ENCODE measurements at regions not wholly inside any gene's neighbourhood (a gene's known extent, or its start where the extent isn't known, plus 50 kb on each side); places are given as distances from the start of the nearest gene placed in this dataset.
"Not testable (repeated sequence)": the region's sequence is repeated elsewhere in the genome, so short reads cannot be mapped to it uniquely, and the experiment has no call there.

GRCh38 chr7:94111009-94111408, 106.9 kb upstream of the BET1 start:
- DNase-seq = no peak

DNA sequence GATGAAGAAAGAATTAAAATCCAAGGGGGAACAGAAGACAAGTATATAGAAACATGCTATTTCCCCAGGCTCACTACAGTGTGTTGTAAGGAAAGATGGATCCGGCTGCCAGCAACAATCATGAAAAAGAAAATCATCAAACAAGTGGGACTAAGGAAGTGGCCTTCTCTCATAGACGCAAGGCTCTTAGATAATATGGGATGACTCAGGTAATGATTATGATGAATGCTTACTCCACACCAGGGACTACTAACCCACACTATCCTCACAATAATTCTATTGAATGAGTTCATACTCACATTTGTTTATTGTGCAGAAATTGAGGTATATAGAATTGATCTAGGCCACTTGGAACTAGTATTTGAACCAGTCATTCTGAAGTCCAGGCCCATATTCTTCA, 111.2 kb upstream of the BET1 start:
- no peak for DNase-seq

- no peak for DNase-seq
Observed at GRCh38 chr7:94123136-94123535, 119.0 kb upstream of the BET1 start.

DNA sequence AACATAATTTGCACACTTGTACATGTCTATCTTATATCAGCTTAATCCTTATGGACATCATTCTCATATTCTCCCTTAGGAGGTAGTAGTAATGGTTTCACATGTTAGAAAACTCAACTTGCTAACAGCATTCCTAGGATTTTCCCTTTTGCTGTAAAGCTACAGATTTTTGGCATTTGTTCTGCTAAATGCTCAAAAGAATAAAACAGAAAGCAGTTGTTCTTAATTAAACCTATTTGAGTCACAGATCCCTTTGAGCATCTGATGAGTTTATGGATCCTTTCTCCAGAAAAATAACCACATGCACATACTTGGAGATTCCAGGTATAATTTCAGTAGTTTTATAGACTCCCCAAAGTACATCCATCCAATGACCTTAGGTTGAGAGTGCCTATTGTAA, 122.9 kb upstream of the BET1 start:
- DNase-seq = no peak

DNA sequence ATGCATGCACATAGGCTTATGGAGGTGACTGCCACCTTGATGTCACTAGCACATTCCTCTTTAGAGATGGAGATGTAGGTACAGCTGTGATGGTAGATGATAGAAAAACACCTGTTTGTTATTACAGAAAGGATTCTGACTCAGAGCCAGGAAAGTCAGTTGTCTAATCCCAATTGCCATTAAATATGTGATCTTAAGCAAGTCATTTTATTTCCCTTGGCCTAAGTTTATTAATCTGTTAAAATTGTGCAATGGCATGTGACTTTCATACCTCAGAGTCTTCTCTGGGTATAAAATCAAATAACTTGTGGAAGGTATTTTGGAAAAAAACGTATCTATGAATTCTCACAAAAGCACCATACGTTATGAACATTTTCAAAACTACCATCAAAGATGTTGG, 123.9 kb upstream of the BET1 start:
- no peak for DNase-seq

DNA sequence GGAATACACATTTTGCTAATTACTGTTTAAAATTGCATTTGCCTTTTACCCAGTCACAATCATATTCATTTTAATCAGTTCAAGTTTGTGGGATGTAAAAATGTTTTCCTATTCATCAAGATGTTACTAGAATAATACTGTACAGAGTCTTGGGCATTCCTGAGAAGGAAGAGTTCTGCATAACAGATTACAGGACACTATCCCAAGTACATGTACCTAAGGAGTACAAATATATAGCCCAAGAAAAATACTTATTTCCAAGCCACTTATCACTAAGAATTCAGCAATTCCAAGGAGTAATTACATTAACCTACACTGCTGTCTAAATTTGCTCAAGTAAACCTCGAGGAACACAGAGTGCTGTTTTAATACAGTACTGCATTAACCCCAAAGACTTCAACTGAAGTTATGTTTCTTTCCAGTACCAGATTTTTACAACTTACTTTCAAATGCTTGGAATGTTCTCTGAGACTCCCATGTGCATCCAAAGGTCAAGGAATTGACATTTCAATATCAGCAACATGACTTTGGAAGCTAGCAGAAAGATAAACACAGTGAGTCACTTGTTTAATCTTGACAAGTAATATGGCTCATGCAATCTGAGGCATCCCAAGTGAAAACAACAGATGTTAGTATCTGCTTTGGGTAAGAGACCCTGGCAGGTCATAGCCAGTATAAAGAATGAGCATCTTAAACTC, 125.4 kb upstream of the BET1 start:
- no peak for DNase-seq

GRCh38 chr7:94130716-94131115, 126.6 kb upstream of the BET1 start:
- no peak for DNase-seq

DNA sequence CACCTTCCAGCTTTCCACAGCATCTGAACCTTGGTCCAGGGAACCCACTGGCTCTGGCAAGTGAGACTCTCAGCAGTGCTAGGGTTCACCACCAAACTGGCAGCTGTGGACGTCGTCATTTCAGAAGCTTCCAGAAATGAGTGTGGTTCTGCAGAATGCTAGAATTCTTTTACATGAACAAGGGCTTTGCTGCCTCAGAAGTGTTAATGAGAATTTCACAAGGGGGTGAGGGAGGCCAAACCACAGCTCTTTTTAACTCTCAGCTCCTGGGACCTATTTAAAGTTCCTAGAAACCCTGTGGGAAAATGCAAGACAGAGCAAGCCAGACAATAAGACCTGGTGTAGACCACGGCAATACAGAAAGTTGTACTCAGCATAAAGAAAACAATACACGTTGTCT, 129.3 kb upstream of the BET1 start:
- no peak for DNase-seq

DNA sequence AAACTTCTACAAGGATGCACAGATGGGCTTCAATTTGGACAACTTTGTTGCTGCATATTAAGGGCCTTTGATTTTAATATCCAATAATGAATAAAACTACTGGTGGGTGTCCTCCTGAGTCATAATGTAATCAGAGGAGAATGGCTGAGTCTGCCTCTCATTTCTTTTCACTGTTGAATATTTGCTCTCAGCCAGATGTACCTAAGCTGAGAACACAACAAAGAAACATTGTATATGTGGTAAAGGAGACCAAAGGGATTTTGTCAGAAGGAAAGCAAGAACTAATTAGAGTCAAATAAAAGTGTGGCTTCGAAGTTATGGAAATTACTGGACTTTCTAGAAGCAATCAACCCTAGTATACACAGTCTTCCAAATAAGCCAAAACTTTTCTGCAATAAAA, 131.0 kb upstream of the BET1 start:
- DNase-seq = no peak

DNA sequence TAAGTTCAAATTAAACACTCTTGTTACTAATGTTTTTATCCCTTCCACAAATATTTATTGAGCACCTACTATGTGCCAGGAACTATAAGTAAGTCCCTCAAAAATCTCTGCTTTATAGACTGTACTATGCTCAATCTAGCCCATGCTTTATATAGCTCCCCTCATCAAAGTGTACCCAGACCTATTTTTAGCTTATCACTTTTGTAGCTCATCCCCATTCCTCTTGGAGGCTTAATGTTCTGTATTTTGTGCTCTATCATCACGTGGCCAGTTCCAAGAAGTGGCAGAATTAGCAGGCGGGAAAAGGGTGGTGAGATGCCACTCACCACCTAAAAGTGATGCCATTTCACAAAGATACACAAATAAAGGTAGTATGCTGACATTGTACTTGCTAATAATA, 138.1 kb upstream of the BET1 start:
- DNase-seq = no peak

DNA sequence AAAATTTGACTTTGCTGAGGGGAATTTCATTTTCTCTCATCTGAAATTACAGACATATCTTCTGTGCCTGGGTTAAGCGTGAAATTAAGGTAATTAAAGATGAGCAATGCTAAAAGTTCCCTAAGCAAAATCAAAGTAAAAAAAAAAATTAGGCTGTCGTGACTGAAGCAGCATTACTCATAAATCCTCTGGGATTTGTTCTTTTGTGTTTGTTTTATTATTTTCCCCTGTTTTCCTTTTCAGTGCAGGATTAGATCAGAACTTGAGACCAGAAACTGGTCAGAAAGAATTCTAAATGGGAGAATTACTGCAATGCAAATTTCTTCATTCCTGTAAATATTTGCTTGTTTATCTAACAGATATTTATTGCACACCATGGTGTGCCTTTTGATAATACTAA, 141.4 kb upstream of the BET1 start:
- no peak for DNase-seq

DNA sequence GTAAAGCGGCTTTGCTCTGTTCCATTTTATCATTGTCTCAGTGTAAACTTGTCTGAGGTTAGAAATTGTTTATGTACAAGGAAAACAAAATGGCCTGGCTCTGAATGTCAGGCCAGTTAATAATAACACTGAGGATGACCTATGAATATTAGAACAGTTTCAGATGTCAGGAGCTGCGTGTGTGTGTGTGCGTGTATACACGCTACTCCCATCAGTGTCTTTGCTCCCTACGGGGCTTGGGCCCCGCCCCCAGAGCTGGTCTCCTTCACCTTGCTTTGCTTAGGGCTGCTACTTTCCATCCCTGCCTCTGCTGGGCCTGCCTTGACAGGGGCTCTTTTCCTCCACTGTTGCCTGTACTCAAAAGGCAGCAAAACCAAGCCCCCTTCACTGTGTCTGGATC, 142.3 kb upstream of the BET1 start:
- DNase-seq = no peak

DNA sequence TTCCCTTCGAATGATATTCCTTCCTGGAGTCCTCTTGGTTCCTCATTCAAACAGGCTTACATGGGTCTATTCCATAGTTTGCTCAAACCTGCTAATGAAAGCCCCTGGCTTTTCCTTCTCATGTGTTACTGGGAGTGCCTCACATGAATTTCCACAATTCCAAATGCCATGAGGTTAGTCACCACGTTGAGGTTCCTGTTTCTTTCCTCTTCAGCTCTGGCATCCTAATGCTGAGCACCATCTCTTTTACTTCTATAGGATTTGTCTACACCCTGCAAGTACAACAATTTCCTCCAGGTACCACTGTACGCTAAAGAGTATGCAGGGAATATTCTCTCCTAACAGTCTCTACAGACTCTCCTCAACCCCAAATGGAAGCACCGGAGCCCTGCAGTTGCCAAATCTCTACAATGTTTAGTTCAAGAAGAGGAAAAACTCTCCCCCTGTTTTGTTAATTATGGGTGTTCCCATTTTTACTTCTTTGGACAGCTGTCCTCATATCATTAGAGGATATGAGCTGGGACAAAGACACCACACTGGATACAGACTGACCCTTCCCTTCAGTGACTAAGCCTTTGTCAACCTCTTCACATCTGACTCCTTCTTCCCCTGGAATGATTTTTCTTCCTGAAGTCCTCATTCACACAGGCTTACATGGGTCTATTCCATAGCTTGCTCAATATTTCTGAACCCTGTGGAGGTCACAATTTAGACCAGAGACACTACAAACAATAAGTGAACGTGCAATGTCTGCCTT, 145.8 kb upstream of the BET1 start:
- no peak for DNase-seq

DNA sequence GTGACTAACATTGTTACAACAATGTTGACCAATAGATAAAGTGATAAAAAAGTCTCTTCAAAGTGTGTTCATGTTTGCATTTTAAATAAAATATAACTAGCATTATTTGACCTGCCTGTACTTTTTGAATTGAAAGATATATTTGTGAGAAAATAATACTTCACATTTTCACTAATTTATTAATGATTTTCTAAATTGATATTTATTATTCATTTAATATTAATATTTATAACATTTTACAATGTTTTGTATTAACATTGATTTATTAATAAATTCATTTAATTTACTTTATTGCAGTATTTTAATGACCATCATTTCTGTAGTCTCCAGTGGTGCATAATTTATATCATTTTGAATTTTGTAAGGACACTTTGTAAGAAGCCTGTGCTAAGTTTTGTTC, 150.0 kb upstream of the BET1 start:
- DNase-seq = no peak

DNA sequence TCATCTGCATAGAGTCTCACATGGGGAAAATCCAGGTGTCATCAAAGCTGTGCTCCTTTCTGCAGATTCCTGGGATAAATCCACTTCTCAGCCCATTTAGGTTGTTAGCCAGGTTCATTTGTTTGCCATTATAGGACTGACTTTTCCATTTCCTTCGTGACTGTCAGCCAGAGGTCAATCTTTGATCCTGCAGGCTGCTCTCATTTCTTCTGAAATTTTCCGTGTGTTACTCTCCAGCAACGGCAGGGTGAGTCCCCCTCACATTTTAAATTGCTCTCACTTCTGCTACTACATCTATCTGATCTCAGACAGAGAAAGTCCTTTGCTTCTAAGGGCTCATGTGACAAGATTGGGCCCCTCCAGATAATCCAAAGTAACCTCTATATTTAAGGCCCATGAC, 150.7 kb upstream of the BET1 start:
- DNase-seq = no peak

- DNase-seq = not testable (repeated sequence)
Observed at GRCh38 chr7:94157659-94158306, 153.6 kb upstream of the BET1 start.

DNA sequence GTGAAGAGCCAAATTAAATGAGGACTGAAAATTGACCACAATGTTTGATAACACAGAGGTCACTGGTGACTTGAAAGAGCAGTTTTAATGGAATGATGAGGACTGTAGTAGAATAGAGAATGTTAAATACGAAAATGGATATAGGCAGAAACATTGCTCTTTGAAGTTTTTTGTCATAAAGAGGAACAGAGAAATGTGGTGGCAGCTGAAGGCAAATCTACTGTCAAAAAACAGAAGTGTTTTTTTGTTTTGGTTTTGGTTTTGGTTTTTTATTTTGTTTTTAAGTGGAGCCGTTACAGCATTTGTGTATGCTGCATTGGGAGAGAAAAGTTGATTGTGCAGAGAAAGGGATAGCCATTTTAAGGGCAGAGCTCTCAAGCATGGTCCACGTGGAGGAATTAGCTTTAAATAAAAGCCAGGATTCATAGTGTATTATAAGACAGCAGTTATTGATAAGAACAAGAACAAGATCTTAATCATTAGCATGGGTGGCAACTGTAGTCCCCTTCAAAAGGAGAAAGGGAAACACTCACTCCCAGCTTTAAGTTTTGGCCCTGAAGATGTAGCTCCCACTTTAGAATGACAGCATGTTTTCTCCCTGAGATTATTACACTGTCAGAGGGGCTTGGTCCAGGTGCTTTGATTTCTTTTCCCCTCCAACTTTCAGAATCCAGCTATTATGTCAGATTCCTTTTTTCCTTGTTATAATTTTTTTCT, 156.7 kb upstream of the BET1 start:
- no peak for DNase-seq

DNA sequence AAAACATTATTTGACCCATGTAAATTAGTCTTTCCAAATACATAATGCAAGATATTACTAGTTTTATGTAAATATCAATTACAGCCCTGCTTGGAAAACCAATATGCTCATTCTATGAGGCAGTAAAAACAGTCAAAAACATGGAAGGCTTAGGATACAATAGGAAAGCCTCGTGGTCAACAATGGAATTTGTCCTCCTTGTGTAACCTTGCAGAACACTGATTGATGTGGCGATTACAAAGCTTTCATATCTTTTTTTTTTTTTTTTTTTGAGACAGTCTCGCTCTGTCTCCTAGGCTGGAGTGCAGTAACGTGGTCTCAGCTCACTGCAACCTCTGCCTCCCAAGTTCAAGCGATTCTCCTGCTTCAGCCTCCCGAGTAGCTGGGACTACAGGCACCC, 157.3 kb upstream of the BET1 start:
- DNase-seq = no peak

GRCh38 chr7:94169682-94170081, 165.5 kb upstream of the BET1 start:
- DNase-seq = no peak

DNA sequence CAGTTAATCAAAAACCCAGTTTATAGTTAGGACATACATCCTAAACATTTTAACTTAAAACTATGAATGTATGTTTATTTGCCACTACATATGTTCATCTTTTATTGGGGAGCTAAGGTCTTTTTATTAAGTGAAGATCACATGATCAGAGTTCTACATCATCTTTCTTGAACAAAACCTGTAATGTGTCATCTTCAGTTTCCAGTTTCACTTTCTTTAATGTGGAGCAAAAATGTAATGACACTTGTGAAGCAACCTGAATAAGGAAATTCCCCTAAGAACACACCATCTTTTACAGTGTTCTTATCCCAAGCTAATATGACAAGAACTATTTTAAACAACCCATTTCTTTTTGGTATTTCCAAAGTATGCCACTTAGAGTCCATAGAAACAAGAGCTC, 166.7 kb upstream of the BET1 start:
- no peak for DNase-seq

- DNase-seq = no peak
Observed at GRCh38 chr7:94173436-94173835, 169.3 kb upstream of the BET1 start.

DNA sequence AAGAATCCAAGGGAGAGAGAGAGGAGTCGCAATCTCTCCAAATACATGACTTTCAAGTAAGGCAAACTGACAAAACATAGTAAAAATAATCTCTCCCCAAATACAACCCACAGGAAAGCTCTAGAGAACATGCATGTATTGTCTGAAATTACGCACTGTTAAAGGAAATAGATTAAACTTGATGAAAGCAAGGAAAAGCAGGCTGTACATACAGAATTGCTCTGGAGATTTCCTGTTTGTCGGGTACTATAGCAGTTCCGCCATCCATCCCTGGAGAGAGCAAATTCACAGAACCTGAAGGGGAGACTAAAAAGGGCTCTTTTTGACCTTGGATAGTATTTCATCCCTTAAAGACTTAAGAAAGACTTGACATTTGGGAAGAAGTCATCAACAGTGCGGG, 170.2 kb upstream of the BET1 start:
- DNase-seq = no peak

DNA sequence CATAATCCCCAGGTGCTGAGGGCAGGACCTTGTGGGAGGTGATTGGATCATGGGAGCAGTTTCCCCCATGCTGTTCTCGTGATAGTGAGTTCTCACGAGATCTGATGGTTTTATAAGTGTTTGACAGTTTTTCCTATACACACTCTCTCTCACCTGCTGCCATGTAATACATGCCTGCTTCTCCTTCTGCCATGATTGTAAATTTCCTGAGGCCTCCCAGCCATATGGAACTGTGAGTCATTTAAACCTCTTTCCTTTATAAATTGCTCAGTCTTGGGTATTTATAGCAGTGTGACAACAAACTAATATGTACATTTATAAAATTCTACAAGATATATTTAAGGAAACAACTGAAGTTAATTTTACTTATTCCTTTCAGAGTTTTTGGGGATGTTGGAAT, 170.8 kb upstream of the BET1 start:
- no peak for DNase-seq

GRCh38 chr7:94176694-94177200, 172.6 kb upstream of the BET1 start:
- DNase-seq = no peak
